Neural cell (in vitro differentiated cells): ENCODE measurements at regions not wholly inside any gene's neighbourhood (a gene's known extent, or its start where the extent isn't known, plus 50 kb on each side); places are given as distances from the start of the nearest gene placed in this dataset.

Experiments used
- EP300 ChIP-seq: fragments of 450-650 bp; conservative IDR thresholded peaks from 2 replicates; pipeline ENCODE4 v1.6.1; 2014; ENCODE audit warnings: antibody characterized with exemption, mild to moderate bottlenecking, moderate library complexity; ENCODE audit not compliant: poor library complexity, severe bottlenecking
- TF ChIP-seq, protein P1 (sequence below): fragments of 450-650 bp; IDR thresholded peaks from 2 replicates; pipeline ENCODE4 v1.5.1; 2014; ENCODE audit warnings: antibody characterized with exemption, mild to moderate bottlenecking, moderate library complexity; ENCODE audit not compliant: poor library complexity, severe bottlenecking

DNA sequence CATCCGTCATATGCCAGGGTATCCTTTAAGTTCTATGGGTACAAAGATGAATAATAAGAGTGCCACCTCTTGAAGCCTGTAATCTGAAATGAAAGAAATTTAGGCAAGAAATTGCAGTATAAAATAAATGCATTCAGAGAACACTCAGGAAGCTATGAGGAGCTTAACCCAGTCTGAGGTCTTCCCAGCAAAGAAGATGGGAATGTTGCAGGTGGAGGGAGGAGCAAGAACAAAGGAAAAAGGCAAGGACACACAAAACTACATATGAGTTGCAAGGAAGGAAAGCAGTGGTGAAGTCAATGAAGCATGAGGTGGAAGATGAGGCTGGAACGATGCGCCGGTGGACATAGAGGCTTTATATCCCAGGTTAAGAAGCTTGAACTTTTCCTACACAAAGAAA is 67.0 kb upstream of the DST start:
- TF ChIP-seq, protein P1, sequence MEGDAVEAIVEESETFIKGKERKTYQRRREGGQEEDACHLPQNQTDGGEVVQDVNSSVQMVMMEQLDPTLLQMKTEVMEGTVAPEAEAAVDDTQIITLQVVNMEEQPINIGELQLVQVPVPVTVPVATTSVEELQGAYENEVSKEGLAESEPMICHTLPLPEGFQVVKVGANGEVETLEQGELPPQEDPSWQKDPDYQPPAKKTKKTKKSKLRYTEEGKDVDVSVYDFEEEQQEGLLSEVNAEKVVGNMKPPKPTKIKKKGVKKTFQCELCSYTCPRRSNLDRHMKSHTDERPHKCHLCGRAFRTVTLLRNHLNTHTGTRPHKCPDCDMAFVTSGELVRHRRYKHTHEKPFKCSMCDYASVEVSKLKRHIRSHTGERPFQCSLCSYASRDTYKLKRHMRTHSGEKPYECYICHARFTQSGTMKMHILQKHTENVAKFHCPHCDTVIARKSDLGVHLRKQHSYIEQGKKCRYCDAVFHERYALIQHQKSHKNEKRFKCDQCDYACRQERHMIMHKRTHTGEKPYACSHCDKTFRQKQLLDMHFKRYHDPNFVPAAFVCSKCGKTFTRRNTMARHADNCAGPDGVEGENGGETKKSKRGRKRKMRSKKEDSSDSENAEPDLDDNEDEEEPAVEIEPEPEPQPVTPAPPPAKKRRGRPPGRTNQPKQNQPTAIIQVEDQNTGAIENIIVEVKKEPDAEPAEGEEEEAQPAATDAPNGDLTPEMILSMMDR: no peak
- no peak for TF ChIP-seq EP300
